GM19328 (cell line): ENCODE measurements at regions not wholly inside any gene's neighbourhood (a gene's known extent, or its start where the extent isn't known, plus 50 kb on each side); places are given as distances from the start of the nearest gene placed in this dataset.

Experiments used
- ATAC-seq: cut with Tn5 transposase; IDR thresholded peaks from one replicate; pipeline ENCODE4 v1.9.1; 2021; ENCODE audit warnings: mild to moderate bottlenecking, moderate library complexity; ENCODE audit not compliant: unreplicated experiment

DNA sequence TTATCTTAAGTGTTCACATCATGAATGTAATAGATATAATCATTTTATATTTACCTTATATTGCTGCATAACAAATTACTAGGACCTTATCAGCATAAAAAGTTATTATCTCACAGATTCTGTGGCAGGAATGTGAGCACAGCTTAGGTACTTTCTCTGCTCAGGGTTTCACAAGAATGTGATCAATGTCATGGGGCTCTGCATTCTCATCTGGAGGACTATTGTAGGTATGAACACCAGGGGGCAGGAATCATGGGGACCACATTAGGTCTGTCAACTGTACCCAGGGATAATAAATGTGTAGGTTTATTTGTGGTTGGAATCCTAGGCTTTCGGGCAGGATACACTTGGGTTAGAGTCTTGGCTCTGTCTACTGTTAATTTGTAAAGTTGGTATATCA lies 519.2 kb downstream of the ARAP2 start:
- peak; percentile 57 for ATAC-seq

DNA sequence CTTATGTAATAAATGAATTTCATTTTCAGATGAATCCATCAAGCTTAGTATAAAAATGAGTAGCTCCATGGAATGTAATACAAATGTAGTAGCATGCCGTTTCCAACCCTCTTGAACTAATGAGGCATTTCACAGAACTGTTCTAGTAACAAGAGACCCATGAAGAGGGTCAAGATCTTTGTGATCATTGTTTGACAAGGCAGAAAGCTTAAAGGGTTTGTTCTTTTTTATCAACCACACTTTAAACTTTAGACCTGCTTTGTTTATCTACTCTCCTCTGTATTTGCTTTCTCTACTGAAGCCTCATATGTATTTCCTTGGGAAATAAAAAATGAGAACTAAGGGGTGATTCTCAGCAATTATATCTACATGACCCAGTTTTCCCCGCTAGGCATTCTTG lies 513.9 kb downstream of the ARAP2 start:
- ATAC-seq, result no peak

DNA sequence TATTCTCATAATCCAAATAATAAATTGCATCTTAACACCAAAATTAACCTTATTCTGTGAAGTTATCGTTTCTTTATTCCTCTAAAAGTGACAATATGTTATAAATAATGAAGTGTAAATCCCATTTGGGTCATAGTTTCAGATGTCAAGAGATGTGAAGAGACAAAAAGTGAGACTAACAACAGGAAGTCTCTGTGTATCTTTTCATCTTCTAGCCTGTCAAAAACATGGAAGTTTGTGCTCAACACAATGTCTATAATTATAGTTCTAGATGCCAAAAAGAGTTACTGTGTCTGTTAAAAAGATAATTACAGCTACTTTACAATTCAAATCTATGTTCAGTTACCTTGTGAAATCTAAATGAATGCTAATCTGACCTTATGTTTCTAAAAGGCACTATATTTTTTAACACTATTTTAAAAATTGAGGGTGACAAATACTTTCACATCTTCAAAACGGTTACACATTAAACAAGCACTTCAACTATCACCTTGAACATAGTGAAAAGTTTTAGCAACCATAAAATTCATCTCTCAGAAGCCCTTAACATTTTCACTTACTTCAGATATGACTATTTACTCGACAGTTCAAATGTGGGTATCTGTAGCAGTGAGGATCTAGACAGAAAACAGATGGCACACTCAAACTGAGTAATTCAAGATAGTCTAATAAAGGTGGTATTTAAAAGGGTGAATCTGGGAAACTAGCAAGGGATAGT lies 509.8 kb downstream of the ARAP2 start:
- ATAC-seq, result peak; percentile 43

DNA sequence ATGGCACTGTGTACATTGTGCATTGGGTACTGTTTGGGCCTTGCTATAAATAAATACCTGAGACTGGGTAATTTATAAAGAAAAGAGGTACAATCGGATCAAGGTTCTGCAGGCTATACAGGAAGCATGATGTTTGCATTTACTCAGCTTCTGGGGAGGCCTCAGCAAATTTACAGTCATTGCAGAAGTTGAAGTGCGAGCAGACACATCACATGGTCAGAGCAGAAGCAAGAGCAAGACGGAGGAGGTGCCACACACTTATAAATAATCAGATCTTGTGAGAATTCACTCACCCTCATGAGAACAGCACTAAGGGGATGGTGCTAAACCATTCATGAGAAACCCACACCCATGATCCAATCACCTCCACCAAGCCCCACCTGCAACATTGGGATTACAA lies 505.0 kb downstream of the ARAP2 start:
- ATAC-seq, result no peak

DNA sequence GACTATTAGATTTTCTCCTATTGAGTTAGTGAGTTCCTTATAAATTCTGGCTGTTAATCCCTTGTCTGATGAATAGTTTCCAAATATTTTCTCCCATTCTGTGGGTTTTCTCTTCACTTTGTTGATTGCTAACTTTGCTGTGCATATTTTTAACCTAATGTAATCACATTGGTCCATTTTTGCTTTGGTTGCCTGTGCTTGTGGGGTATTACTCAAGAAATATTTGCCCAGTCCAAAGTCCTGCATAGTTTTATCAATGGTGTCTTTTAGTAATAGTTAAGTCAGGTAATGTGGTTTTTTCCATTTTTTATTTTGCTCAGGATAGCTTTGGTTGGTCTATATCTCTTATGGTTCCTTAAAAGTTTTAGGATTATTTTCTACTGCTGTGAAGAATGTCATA lies 490.3 kb downstream of the ARAP2 start:
- ATAC-seq, result no peak

DNA sequence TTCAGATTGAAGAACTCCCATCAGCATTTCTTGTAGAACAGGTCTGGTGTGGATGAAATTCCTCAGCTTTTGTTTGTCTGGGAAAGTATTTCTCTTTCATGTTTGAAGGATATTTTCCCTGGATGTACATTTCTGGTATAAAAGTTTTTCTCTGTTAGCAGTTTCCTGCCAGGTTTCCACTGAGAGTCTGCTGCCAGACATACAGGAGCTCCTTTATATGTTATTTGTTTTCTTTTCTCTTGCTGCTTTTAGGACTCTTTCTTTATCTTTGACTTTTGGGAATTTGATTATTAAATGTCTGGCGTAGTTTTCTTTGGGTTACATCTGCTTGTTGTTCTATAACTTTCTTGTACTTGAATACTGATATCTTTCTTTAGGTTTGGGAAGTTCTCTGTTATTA lies 486.5 kb downstream of the ARAP2 start:
- no peak for ATAC-seq

DNA sequence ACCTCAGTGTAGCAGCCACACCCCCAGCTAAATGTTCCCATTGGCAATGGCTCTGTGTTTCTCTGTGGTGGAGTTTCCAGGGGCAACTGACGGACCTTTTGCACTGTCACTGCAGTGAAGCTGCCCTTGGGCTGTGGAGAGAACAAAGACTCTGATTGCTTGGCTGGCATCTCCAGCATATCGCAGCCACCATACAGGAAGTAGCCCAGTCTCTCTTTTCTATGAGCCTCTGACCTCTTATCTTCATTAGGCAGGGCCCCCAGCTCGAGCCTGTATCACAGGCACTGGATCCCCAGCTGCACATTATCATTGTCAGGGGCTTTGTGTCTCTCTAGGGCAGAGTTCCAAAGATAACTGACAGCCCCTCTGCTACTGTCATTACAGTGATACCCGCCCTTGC lies 483.5 kb downstream of the ARAP2 start:
- no peak for ATAC-seq

DNA sequence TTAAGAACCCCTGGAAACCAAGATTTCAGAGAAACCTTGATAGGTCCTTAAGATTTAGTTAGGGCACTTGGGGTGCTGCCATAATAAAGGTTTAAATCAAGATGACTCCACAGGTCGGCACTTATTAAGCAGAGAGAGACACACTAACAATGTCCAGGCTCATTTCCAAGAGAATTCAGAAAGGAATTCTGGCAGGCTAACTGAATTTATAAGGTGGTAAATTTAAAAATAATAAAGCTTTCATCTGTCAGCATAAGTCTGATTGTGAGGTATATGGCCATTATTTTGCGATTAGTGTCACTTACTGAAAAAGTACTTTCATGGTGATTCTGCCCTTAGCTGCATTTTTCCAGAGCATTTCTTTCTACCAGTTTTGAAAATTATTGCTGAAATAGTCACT lies 472.7 kb downstream of the ARAP2 start:
- ATAC-seq, result no peak

DNA sequence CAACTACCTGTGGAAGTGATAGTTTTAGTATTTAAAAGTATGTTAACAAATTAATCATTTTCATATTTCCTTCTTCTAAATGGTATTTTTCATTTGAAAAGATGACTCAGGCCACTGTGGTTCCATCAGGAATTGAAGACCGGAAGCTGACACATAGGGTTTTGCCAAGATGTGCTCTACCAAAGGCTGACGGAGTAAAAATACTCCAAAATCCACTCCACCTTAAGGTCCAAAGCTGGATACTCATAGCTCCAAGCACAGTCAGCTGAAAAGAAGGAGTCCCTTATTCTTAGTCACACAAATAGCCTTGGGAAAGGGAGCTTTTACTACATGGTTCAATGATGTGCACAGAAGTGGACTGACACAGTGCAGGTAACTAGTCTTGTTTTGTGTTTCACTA lies 472.0 kb downstream of the ARAP2 start:
- ATAC-seq, result no peak

DNA sequence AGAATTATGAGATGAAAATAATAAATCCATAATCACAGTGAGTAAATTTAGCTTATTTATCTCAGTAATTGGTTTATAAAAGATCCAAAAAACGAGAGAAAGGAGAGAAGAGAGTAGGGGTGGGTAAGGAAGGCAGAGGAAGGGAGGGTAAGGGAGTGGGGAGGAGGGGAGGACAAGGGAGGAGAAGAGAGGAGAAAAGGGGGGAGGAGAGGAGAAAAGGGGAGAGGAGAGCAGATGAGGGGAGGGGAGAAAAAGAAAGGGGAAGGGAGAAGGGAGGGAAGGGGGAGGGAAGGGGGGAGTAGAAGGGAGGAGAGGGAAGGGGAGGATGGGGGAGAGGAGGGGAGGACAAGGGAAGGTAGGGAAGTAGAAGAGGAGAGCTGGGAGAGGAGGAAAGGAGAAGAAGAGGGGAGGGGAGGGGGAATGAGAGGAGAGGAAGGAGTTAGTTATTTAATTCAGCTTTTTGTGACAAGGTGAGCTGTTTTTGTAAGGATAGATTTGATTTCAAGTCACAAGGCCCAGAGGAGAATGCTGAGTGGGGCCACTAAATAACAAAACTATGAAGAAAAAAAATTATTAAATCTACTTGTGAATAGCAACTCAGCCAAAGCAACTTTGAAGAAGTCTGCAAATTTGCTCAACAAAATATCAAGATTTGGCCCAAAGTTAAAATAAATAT lies 454.3 kb downstream of the ARAP2 start:
- no peak for ATAC-seq

DNA sequence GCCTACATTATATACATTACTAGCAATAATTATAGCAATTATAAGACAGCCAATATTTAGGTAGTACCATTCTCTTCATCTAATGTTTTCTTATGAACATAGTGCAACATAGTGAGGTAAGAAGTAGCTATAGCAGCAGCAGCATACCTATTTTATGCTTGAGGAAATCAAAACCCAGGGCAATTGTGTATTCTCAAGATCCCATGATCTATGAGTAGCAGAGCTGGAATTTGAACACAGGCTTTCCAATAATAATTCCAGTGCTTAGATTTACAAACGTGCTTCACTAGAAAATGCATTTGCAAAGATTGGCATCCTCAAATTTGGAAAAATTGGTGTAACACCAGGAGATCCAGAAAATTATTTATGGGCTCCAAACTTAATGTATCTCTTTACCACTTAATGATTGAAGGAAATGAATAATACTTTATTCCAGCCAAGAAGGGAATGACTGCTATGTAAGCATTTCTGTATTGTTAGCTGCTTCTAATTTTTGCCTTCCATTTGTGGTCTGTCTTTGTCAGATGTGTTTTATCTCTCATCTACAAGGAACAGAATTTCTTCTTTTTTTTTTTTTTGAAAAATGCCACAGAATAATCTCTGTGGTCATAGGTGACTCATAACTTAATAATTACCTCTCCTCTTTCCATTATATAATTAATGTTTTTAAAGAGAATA lies 451.1 kb downstream of the ARAP2 start:
- ATAC-seq, result no peak

DNA sequence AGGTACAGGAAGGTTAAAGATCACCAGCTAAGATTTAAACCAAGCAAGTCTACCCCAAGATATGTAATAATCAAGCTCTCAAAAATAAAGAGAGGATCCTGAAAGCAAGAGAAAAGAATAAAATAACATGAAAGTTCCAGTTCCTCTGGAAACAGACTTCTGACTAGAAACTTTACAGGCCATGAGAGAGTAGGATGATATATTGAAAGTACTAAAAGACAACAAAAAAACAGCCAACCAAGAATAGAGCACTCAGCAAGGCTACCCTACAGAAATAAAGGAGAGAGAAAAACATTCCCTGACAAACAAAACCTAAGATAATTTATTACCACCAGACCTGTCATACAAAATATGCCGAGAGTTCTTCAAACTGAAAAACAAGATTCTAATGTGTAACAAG lies 450.5 kb downstream of the ARAP2 start:
- no peak for ATAC-seq

DNA sequence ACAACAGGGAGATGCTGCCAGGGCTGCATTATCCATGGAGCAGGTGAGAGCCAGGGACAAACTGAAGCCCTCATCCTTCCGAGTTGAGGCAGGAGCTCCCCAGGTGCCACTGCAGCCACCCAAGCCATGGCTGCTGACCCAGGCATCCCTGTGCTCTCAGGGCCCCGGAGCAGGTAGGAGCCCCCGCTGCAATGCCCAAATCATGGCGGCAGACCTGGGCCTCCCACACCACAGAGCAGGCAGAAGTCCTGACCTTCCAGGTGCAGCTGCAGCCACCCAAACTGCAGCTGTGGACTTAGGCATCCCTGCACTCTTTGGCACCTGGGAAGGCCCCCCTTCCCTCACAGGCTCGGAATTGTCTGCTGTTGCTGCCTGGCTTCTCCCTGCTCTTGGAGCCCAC lies 443.6 kb downstream of the ARAP2 start:
- no peak for ATAC-seq

DNA sequence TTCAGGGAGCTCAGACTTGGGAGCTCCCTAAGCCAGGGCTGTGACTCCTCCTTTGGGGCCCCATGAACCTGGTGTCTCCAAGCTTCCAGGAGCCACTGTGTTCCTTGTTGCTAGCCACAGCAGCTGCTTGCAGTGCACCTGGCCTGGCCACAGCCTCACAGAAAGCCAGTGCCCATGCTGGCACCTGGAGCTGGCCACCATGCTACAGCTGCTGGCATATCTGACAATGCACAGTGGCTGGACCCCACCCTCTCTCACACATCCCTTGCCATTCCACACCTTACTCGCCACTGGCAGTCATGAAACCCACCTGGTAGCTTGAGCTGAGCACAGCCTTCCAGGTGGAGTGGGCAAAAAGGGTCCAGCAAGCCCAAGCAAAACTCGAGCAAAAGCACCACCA lies 441.7 kb downstream of the ARAP2 start:
- ATAC-seq, result no peak

DNA sequence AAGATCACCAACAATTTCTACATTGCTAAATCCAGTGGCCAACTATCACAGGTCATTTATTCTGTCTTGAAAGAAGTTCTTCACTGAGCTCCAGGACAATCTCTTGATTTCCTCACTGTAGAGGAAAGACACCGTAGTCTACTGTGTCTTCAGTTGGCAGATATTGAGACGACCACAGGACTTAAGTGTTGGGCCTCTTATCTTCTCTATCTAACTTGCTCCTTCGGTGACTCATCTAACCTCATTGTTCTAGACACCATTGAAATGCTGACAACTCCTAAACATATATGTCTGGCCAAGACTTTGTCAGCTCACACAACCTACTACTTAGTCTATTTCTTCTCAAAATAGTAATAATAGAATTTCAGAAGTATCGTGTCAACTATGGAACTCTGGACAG lies 425.8 kb downstream of the ARAP2 start:
- no peak for ATAC-seq

DNA sequence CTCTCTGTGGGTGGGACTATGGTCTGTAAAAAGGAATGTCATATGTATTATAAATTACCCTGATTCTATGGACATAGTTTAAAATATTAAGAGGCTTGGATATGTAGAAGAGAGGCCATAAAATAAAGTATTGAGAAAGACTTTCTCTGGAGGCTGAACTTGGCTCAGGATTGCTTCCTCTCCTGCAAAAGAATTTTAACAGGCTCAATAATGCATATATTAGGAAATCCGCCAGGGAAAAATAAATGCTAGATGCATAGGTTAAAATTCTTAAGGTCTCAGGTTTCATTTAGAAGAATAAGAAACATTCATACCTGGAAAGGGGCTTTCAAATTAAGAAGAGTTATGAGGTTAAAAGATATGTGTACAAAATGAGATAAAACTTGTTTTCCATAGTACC lies 424.3 kb downstream of the ARAP2 start:
- ATAC-seq, result no peak

DNA sequence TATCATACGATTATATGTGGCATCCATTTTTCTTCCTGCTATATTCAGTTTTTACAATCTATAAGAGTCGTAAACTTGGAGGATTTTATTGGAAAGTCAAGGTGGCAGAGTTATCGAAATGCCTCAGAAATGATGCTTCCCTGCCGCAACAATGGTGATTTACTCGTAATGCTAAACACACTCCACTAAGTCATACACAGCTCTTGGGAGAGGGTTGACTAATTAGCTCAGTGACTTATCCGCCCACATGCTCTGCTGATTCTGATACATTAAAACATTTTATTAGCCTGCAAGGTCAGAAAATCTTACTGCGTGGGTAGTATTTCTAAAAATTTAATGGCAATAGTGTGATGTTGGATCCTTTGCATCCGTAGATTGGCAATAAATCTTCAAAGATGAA lies 420.1 kb downstream of the ARAP2 start:
- no peak for ATAC-seq

DNA sequence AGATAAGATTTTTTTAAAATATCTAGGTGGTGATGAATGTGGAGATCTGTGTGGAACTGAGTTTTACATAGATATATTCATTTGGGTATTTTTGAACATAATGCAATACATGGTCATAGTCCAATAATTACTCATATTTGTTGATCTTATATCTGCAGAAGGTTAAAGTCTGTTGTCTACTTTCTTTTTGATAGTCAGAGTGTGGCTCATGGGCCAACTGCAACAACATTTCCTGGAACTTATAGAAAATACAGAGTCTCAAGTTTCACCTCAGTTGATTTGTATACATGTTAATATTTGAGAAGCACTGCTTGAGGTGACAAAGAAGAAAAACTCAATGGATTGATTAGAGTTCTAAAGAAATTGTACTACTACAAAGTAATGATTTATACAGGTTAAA lies 408.4 kb downstream of the ARAP2 start:
- no peak for ATAC-seq

DNA sequence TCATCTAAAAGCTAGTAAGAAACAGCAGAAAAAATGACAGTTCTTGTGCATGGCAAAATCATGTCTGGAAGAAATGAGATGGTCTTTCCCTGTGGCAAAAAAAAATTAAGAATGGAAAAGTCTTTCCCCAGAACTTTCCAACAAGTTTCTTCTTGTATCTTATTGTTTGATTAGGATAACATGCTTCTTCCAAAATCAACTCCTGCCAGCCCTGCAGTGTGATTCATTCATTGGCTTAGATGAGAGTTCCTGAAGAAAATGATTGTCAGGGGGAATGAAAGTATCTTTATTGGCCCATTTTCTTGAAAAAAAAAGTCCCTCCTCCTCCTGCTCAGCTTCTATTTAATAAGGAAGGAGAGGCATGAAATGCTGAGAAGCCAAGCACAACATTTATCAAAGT lies 407.7 kb downstream of the ARAP2 start:
- no peak for ATAC-seq

DNA sequence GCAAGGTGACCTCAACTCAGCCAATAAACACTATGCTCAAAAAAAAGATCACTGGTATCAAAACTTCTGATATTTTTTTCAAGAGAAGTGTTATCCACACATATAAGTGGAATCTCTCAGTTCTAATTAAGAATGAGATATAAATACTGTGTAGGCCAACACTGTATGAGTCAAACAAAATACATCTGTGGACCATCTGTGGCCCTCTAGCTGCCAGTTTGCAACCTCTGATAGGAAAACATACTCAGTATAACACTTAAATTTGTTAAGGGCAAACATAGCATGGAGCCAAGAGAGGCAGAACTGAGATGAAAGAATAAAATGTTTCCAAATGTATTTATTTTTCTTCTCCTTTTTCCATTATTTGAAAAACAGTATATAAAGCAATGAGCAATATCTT lies 377.3 kb downstream of the ARAP2 start:
- ATAC-seq, result no peak

DNA sequence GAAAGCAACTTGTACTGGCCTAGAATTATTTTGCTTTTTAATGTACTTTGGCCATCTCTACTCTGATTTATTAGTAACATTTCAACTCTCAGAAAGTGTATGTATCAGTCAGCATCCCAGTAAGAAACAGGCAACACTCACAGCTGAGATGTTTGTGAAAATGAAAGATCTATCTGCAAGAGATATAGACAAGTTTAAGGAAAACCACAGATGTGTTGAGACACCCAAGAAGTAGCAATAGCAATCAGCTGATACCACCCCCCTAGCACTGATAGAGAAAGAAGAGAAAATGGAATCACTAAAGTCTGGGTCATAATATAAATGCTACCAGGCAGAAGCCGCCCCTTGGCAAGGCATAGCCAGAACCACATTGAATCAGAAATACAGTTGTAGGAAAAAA lies 372.0 kb downstream of the ARAP2 start:
- no peak for ATAC-seq

DNA sequence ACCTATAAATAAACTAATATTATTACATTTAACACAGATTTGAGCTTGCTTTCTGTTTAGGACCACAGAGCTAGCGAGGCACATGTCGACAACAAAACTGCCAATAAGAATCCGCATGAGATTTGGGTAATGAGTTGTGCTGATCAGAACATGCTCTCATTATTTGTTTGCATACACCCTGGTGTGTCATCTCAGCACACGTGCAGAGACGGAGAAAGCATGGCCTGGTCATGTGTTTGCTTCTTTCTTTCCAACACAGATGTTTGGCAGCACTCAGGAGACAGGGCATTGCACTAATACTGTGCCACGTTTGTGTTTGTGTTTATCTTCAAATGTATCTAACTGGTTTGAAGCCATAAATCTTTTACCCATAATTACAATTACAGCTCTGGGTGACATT lies 364.8 kb downstream of the ARAP2 start:
- no peak for ATAC-seq
